A549 (cell line): ENCODE measurements at regions not wholly inside any gene's neighbourhood (a gene's known extent, or its start where the extent isn't known, plus 50 kb on each side); places are given as distances from the start of the nearest gene placed in this dataset.

Experiments
- ATAC-seq, 2 experiments: fragments of 200-7000 bp in 1 of 2; fragments of >200 bp in 1 of 2; cut with Nextera tagmentation in 1 of 2; cut with Tn5 transposase in 1 of 2; 3 replicates each; pipeline versions ENCODE4 v1.8.0 to v1.9.1; 2018 to 2020; ENCODE audit warnings: mild to moderate bottlenecking in 1 of 2, moderate library complexity in 1 of 2
- CTCF ChIA-PET: fragments of 300-600 bp; sonication (Branson Sonifier 250); formaldehyde crosslinking; extraction: SDS; loops from one replicate; lab custom pipeline; 2021; ENCODE audit warnings: antibody characterized with exemption, inconsistent platforms; lab: Yijun Ruan, JAX
- POLR2A ChIA-PET: fragments of 350-600 bp; formaldehyde crosslinking; extraction: SDS; loops from one replicate; lab custom pipeline; 2021; ENCODE audit warnings: antibody characterized with exemption, inconsistent platforms; lab: Yijun Ruan, JAX
- DNase-seq, 2 experiments: peaks; one replicate each; pipeline versions ENCODE4 v3.0.0 to v3.0.0-alpha.2; 2011 to 2016; ENCODE audit warnings: low read depth in 1 of 2, low spot score in 1 of 2
- FAIRE-seq: peaks from 2 replicates; lab custom pipeline; 2011; peaks lifted over from hg19 to GRCh38; lab: Jason Lieb, UNC
- H3K27ac ChIP-seq, 2 experiments: fragments of >200 bp; sonication (Bioruptor Twin); formaldehyde crosslinking; 3 replicates each; pipeline ENCODE4 v1.5.1; 2016 to 2017
- H3K4me1 ChIP-seq: fragments of >200 bp; sonication (Bioruptor Twin); formaldehyde crosslinking; 3 replicates; pipeline ENCODE4 v1.6.1; 2016
- H3K4me2 ChIP-seq: fragments of >200 bp; sonication (Bioruptor Twin); formaldehyde crosslinking; 3 replicates; pipeline ENCODE4 v1.6.1; 2016
- H3K4me3 ChIP-seq: fragments of >200 bp; sonication (Bioruptor Twin); formaldehyde crosslinking; 3 replicates; pipeline ENCODE4 v1.5.1; 2016
- H3K9me3 ChIP-seq: fragments of >200 bp; sonication (Bioruptor Twin); formaldehyde crosslinking; 3 replicates; pipeline ENCODE4 v1.6.1; 2016
- BHLHE40 ChIP-seq: IDR thresholded peaks from 2 replicates; pipeline ENCODE4 v1.6.1; 2012; ENCODE audit warnings: low read depth, low read length, inconsistent platforms
- CEBPB ChIP-seq, 2 experiments: fragments of >200 bp in 1 of 2; sonication (Bioruptor Twin) in 1 of 2; formaldehyde crosslinking in 1 of 2; IDR thresholded peaks; 2 replicates each; pipeline ENCODE4 v1.6.1; 2012 to 2016
- CHD2 ChIP-seq: fragments of 150-350 bp; IDR thresholded peaks from 2 replicates; pipeline ENCODE4 v1.6.1; 2014; ENCODE audit warnings: low read length; ENCODE audit not compliant: partially characterized antibody
- ESRRA ChIP-seq: fragments of 150-350 bp; IDR thresholded peaks from 2 replicates; pipeline ENCODE4 v1.6.1; 2014; ENCODE audit warnings: mild to moderate bottlenecking, low read length, borderline replicate concordance
- FOSL2 ChIP-seq, 2 experiments: fragments of 450-650 bp in 1 of 2; fragments of >200 bp in 1 of 2; sonication (Bioruptor Twin) in 1 of 2; formaldehyde crosslinking; IDR thresholded peaks; 2 replicates each; pipeline versions ENCODE4 v1.5.0 to v1.6.1; 2016 to 2020; ENCODE audit warnings: mild to moderate bottlenecking in 1 of 2, moderate library complexity in 1 of 2
- NR3C1 ChIP-seq: fragments of >200 bp; sonication (Bioruptor Twin); formaldehyde crosslinking; IDR thresholded peaks from 3 replicates; pipeline ENCODE4 v1.6.1; 2017
- PHF8 ChIP-seq: fragments of 200-600 bp; sonication (generic); IDR thresholded peaks from 2 replicates; pipeline ENCODE4 v1.6.1; 2016; ENCODE audit warnings: low read depth, mild to moderate bottlenecking, antibody characterized with exemption, moderate library complexity, borderline replicate concordance
- POLR2AphosphoS2 ChIP-seq: conservative IDR thresholded peaks from 2 replicates; pipeline ENCODE4 v1.6.1; 2012; ENCODE audit warnings: low read length, improper control_type of control experiment, inconsistent platforms
- RAD21 ChIP-seq, 2 experiments: fragments of >200 bp in 1 of 2; sonication (Bioruptor Twin) in 1 of 2; formaldehyde crosslinking in 1 of 2; IDR thresholded peaks in 1 of 2; conservative IDR thresholded peaks in 1 of 2; 2 replicates in 1 of 2; 3 replicates in 1 of 2; pipeline ENCODE4 v1.6.1; 2012 to 2018; ENCODE audit warnings: inconsistent platforms in 1 of 2
- TFCP2L1 ChIP-seq: fragments of 250-450 bp; sonication (Bioruptor Pico); IDR thresholded peaks from 2 replicates; pipeline ENCODE4 v1.5.0; 2021; ENCODE audit warnings: mild to moderate bottlenecking
- WGBS: methylation state at CpG from one replicate; pipeline ENCODE4 v1.1.6; 2017; ENCODE audit errors: missing lambda C conversion rate; 5-methylcytosine and 5-hydroxymethylcytosine counted together
- TF ChIP-seq, protein P1 (sequence below): fragments of 200-600 bp; sonication (generic); IDR thresholded peaks from 2 replicates; pipeline ENCODE4 v1.6.1; 2016; ENCODE audit warnings: antibody characterized with exemption, mild to moderate bottlenecking, moderate library complexity
- TF ChIP-seq, protein P2 (sequence below): IDR thresholded peaks from 2 replicates; pipeline ENCODE4 v1.6.1; 2012

DNA sequence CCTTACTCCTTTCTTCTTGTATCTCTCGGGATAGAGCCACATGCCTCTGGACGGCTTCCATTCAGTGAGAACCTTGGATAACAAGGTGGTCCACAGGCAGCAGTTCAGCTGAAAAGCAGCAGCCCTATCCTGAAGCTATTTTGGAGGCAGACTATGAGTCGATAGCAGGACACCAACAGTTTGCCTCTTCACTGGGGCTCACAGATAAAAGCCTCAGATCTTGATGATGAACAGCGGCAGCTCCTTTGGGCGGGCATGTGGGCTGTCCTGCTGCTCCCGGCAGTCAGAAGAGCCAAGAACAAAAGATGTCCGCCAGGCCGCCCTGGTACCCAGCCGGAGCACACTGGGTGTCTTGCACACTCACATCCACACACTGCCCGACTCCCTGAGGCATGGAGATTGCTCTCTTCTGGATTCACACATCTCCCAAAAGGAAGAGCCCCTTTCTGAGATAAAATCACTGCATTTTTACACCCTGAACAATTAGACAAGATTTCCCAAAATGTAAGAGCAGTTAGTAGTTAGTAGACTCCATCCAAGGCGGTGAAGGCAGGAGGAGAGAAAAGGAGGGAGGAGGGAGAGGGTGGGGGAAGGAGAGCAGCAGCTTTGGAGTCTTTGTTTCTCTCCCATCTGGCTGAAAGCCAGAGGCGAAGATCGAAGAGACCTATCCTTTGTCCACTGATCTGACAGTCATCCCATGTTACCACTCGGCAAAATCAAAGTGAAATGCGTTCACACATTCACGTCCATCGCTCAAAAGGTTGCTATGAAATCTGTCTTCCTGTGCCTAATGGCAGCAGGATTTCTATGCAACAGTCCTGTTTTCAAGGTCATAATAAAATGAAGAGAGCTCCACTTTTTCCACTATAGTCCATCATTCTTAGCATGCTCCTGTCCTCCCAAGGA lies 90.1 kb upstream of the KLF7 start:
- ChIA-PET POLR2A (interaction anchor here (1.2 to 5.0 kb wide), 3 partner anchors 79 to 90 kb away, joined by 5 to 111 read pairs (median 25); partner anchors contain the start of gene KLF7), CTCF (interaction anchor here (0.6 to 1.7 kb wide), 5 partner anchors 8 to 217 kb away, joined by 3 to 6 read pairs (median 3); no protein-coding TSS in a partner anchor)
- Histone ChIP-seq H3K27ac (peak overlapping the region; percentile 89 to 96), H3K4me2 (peak overlapping the region; percentile 70; the same call in 2 of the 3 replicates), H3K4me3 (no peak overlapping the region), H3K9me3 (no peaks in the 10 kb centered on the region), H3K4me1 (peaks cover 88% of the 10 kb centered on the region)
- no peak for FAIRE-seq
- DNase-seq, result no peak
- 94% methylated on average over 17 of the region's 17 CpGs for WGBS
- no peak for ATAC-seq
- TF ChIP-seq, protein P1, sequence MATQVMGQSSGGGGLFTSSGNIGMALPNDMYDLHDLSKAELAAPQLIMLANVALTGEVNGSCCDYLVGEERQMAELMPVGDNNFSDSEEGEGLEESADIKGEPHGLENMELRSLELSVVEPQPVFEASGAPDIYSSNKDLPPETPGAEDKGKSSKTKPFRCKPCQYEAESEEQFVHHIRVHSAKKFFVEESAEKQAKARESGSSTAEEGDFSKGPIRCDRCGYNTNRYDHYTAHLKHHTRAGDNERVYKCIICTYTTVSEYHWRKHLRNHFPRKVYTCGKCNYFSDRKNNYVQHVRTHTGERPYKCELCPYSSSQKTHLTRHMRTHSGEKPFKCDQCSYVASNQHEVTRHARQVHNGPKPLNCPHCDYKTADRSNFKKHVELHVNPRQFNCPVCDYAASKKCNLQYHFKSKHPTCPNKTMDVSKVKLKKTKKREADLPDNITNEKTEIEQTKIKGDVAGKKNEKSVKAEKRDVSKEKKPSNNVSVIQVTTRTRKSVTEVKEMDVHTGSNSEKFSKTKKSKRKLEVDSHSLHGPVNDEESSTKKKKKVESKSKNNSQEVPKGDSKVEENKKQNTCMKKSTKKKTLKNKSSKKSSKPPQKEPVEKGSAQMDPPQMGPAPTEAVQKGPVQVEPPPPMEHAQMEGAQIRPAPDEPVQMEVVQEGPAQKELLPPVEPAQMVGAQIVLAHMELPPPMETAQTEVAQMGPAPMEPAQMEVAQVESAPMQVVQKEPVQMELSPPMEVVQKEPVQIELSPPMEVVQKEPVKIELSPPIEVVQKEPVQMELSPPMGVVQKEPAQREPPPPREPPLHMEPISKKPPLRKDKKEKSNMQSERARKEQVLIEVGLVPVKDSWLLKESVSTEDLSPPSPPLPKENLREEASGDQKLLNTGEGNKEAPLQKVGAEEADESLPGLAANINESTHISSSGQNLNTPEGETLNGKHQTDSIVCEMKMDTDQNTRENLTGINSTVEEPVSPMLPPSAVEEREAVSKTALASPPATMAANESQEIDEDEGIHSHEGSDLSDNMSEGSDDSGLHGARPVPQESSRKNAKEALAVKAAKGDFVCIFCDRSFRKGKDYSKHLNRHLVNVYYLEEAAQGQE, result no peak
- TF ChIP-seq CHD2, result no peak
- TF ChIP-seq RAD21 (conservative IDR thresholded peaks at IDR 0.05 in 1 of 2, IDR thresholded peaks at IDR 0.05 in 1 of 2), result no peak
- TF ChIP-seq, protein P2, sequence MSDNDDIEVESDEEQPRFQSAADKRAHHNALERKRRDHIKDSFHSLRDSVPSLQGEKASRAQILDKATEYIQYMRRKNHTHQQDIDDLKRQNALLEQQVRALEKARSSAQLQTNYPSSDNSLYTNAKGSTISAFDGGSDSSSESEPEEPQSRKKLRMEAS, result 0 out of 2 replicates have a peak, but pooled peaks have one; percentile 13
- no peak for TF ChIP-seq FOSL2 (IDR thresholded peaks at IDR 0.05)
- TF ChIP-seq FOSL2 (CRISPR knock-in tag; IDR thresholded peaks at IDR 0.05), result no peak

DNA sequence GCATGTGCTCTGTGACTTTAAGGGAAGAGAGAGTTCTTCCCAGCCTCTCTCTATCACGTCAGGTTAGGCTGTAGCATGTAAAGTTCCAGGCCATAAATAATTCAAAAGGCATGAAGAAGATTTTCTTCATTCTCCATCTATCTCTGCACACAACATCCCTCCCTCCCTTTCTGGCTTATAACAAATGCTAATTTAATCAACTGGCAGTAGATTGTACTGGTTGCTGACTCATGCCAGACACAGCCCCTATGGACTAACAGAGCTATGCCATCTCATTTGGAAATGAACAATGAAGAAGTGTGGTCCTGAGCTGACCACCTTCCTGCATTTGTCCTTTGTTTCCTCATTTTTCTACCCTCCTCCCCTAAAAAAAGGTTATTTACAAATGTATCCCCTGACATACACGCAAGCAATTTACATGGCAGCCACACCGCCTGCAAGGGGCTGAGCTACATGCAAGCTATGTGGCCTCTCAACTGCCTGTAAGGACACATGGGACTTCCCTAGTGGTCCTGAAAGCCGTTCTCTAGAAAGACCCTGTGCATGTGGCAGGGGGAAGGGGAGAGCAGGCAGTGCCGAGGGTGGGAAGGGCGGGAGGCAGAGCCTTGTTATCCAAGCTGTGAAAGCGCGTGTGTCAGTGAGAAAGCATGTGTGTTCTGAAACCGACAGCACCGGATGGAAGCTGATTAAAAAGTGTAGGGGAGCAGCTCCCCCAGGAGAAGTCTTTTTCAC lies 90.9 kb upstream of the KLF7 start:
- H3K4me1 ChIP-seq, result peaks cover 91% of the 10 kb centered on the region
- POLR2A ChIA-PET, result interaction anchor here (0.7 to 5.0 kb wide), 3 partner anchors 72 to 91 kb away, joined by 5 to 111 read pairs (median 5); partner anchors contain the start of gene KLF7
- 85% methylated on average over 8 of the region's 10 CpGs for WGBS

DNA sequence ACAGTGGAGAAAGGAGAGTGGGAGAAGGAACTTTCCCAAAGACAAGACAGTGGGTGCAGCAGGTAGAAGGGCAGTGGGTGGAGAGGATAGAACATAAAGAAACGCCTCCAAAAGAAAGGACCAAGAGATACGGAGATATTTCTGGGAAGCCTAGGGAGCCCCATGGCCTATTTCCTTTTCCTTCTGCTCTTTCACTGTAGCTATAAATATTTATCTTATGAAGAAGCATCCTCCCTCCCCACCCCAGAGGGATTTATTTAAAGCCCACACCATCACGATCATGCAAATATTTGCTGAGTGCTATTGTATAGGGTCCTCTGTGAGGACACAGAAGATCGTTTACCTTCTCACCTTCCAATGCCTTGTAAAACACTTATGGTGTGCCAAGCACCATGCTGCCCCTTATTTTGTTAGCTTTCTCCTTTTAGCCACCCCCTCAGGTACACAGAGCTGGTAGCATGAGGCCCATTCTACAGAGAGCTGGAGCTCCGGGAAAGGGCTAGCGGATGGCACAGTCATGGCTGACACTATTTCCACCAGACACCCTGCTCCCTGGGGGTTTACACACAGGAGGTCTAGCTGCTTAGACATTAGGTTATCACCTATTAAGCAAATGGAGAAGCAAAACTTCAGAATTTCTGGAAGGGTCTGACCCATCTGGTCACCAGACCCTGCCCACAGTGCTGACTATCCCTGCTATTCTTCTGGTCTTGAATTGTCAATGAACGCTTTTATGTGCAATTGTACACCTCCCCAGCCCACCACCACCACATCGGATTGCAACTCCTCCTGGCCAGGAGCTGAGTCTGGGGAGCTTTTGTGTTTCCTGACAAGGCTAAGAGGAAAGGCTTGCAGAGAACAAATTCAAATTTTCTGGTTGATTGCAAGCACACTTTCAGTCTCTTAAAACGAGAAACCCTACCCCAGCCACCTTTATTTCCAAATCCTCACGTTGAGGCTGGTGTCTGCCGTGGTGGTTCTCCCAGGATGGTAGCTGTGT lies 91.8 kb upstream of the KLF7 start:
- Histone ChIP-seq H3K4me3 (peak overlapping the region; percentile 10; the same call in 1 of the 3 replicates), H3K4me1 (peaks cover 85% of the 10 kb centered on the region), H3K27ac (peak overlapping the region; percentile 89 to 96), H3K9me3 (no peaks in the 10 kb centered on the region), H3K4me2 (peak overlapping the region; percentile 64)
- ATAC-seq, result peak; percentile 0; a peak in 1 of 6 replicates
- TF ChIP-seq PHF8 (no peak), CEBPB (IDR thresholded peaks at IDR 0.05) (no peak), ESRRA (no peak), POLR2AphosphoS2 (no peak), BHLHE40 (no peak), TFCP2L1 (CRISPR knock-in tag) (no peak)
- DNase-seq, result no peak
- ChIA-PET POLR2A (interaction anchor here (0.7 to 5.0 kb wide), 9 partner anchors 12 to 492 kb away, joined by 3 to 111 read pairs (median 7); partner anchors contain the start of genes FASTKD2, KLF7 and MDH1B), CTCF (interaction anchor here (1.0 to 1.6 kb wide), 6 partner anchors 13 to 216 kb away, joined by 3 to 10 read pairs (median 3); no protein-coding TSS in a partner anchor)
- no peak for FAIRE-seq
- WGBS, result 50% methylated on average over 11 of the region's 11 CpGs

More for the DNA sequence above, 90.9 kb upstream of the KLF7 start:
- TF ChIP-seq NR3C1, result no peak
- TF ChIP-seq, protein P2, result 0 out of 2 replicates have a peak, but pooled peaks have one; percentile 17
- H3K27ac ChIP-seq, result peak overlapping the region; percentile 89 to 96
- ATAC-seq, result no peak
- no peaks in the 10 kb centered on the region for H3K9me3 ChIP-seq
- H3K4me3 ChIP-seq, result no peak overlapping the region
- H3K4me2 ChIP-seq, result peak overlapping the region; percentile 64; the same call in 2 of the 3 replicates
- no peak for FAIRE-seq
- DNase-seq, result no peak
- CTCF ChIA-PET, result interaction anchor here (0.6 to 1.7 kb wide), 5 partner anchors 18 to 216 kb away, joined by 3 to 6 read pairs (median 3); no protein-coding TSS in a partner anchor
